ENCODE measurements at regions not wholly inside any gene's neighbourhood (a gene's known extent, or its start where the extent isn't known, plus 50 kb on each side); places are given as distances from the start of the nearest gene placed in this dataset.

- no peak for TF ChIP-seq CTCF (IDR thresholded peaks at IDR 0.05; ENCODE audit: insufficient read depth, low read depth, low read length, missing control alignments)
- H3K4me3 ChIP-seq (ENCODE audit: low read depth, low read length): no peak overlapping the region
- no peak for DNase-seq (ENCODE audit: low read depth)
Measured at GRCh38 chr5:159797261-159797970, 118.9 kb upstream of the ADRA1B start.

DNA sequence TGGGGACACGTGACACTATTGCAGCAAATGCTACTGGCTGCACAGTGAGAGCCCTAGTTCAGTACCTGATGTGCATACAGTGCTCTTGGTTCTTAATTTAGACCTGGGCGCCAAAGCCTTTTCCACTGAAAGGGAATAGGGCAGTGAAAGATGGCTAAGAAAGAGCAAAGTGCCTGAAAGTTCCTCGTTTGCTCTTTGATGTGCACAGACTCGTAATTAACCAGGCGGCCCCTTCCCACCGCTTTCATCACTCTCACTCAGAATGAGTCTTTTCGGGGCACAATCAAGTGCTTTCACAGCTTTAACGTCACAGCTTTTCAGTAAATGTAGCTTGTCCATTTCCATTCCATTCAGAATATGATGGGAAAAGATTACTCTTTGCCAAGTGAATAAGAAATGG lies 116.6 kb upstream of the ADRA1B start:
- DNase-seq (ENCODE audit: low read depth): no peak
- H3K4me3 ChIP-seq (ENCODE audit: low read depth, low read length): no peak overlapping the region
- no peak for TF ChIP-seq CTCF (IDR thresholded peaks at IDR 0.05; ENCODE audit: insufficient read depth, low read depth, low read length, missing control alignments)

- H3K4me3 ChIP-seq (ENCODE audit: low read depth, low read length): no peak overlapping the region
- no peak for DNase-seq (ENCODE audit: low read depth)
- TF ChIP-seq CTCF (IDR thresholded peaks at IDR 0.05; ENCODE audit: insufficient read depth, low read depth, low read length, missing control alignments): no peak
Measured at GRCh38 chr5:159800131-159800840, 116.0 kb upstream of the ADRA1B start.

- DNase-seq (ENCODE audit: low read depth): no peak
- H3K4me3 ChIP-seq (ENCODE audit: low read depth, low read length): no peak overlapping the region
- no peak for TF ChIP-seq CTCF (IDR thresholded peaks at IDR 0.05; ENCODE audit: insufficient read depth, low read depth, low read length, missing control alignments)
Measured at GRCh38 chr5:159801303-159801702, 115.0 kb upstream of the ADRA1B start.

DNA sequence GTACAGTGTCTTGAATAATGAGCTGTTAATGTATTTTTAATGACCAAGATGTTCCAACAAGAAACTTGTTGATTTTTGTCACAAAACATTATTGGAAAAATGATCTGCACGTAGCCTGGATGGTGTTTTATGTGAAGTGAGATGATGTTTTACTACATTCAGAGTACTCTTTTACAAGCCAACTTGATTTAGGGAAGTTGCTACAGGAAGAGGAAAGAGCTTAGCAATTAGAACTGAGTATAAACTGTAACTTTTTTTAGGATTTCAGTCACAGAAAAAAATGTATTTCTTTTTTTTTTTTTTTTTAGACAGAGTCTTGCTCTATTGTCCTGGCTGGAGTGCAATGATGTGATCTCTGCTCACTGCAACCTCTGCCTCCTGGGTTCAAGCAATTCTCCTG lies 113.6 kb upstream of the ADRA1B start:
- no peak for TF ChIP-seq CTCF (IDR thresholded peaks at IDR 0.05; ENCODE audit: insufficient read depth, low read depth, low read length, missing control alignments)
- DNase-seq (ENCODE audit: low read depth): no peak

DNA sequence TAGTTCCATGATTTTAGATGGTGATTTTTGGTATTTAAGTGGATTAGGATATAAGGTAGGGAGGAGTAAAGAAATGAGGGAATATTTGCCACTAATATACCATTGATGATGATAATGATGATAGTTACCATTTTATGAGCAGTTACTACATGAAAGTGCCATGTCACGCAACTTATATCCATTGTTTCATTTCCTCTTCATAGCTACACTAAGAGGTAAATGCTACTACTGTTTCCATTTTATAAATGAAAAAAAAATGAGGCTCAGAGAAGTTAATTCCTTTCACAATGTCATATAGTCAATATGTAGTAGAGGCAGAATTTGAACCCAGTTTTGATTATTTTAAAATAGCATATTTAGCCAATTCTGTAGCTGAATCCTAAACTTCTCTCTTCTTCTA lies 112.2 kb upstream of the ADRA1B start:
- TF ChIP-seq CTCF (IDR thresholded peaks at IDR 0.05; ENCODE audit: insufficient read depth, low read depth, low read length, missing control alignments): no peak
- DNase-seq (ENCODE audit: low read depth): no peak
- no peak overlapping the region for H3K4me3 ChIP-seq (ENCODE audit: low read depth, low read length)

More for the DNA sequence above, 113.6 kb upstream of the ADRA1B start:
- no peak overlapping the region for H3K4me3 ChIP-seq (ENCODE audit: low read depth, low read length)

Data from GM12865 (cell line).